ENCODE measurements at regions not wholly inside any gene's neighbourhood (a gene's known extent, or its start where the extent isn't known, plus 50 kb on each side); places are given as distances from the start of the nearest gene placed in this dataset.
"Not testable (repeated sequence)": the region's sequence is repeated elsewhere in the genome, so short reads cannot be mapped to it uniquely, and the experiment has no call there.

- TF ChIP-seq, protein P1, sequence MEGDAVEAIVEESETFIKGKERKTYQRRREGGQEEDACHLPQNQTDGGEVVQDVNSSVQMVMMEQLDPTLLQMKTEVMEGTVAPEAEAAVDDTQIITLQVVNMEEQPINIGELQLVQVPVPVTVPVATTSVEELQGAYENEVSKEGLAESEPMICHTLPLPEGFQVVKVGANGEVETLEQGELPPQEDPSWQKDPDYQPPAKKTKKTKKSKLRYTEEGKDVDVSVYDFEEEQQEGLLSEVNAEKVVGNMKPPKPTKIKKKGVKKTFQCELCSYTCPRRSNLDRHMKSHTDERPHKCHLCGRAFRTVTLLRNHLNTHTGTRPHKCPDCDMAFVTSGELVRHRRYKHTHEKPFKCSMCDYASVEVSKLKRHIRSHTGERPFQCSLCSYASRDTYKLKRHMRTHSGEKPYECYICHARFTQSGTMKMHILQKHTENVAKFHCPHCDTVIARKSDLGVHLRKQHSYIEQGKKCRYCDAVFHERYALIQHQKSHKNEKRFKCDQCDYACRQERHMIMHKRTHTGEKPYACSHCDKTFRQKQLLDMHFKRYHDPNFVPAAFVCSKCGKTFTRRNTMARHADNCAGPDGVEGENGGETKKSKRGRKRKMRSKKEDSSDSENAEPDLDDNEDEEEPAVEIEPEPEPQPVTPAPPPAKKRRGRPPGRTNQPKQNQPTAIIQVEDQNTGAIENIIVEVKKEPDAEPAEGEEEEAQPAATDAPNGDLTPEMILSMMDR (IDR thresholded peaks at IDR 0.05; ENCODE audit: low read depth, low read length) = no peak
- Histone ChIP-seq H3K27ac (ENCODE audit: low read depth, low read length) (no peak overlapping the region), H3K9me3 (ENCODE audit: control insufficient read depth, insufficient read depth, low read length) (no peaks in the 10 kb centered on the region; the same call in 1 of the 2 replicates), H3K4me3 (ENCODE audit: low read depth, low read length) (no peak overlapping the region), H3K27me3 (ENCODE audit: control insufficient read depth, insufficient read depth, low read length) (no peaks in the 10 kb centered on the region)
- DNase-seq (ENCODE audit: low read depth, low spot score) = no peak
- POLR2A ChIA-PET = no interaction called here
- CTCF ChIA-PET = interaction anchor here (1.2 kb wide), 1 partner anchor 14 kb away, joined by 5 read pairs; no protein-coding TSS in a partner anchor
Measured at GRCh38 chr10:30701451-30702173, 72.1 kb upstream of the LYZL2 start.

DNA sequence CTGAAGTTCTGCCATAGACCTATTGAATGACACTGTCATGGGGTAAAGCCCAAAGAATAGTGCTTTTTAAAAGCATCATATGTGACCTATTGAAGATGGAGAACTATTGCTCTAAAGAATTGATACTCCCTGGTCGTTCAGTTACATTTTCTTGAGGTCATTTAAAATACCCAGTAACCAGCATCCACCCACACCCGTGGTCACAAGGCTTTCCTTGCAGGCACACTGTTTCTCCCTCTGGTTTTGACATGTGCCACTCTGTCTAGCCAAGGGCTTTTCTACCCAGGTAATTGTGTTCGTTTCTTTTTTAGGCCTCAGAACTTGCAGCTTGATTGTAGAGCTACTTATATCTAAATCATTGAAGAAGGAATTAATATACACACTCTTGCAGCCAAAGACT lies 68.3 kb upstream of the LYZL2 start:
- H3K27me3 ChIP-seq (ENCODE audit: control insufficient read depth, insufficient read depth, low read length) = no peaks in the 10 kb centered on the region
- POLR2A ChIA-PET = no interaction called here
- no peak overlapping the region for H3K27ac ChIP-seq (ENCODE audit: low read depth, low read length)
- H3K9me3 ChIP-seq (ENCODE audit: control insufficient read depth, insufficient read depth, low read length) = no peaks in the 10 kb centered on the region; the same call in 1 of the 2 replicates
- no peak for DNase-seq (ENCODE audit: low read depth, low spot score)
- TF ChIP-seq, protein P1 (IDR thresholded peaks at IDR 0.05; ENCODE audit: low read depth, low read length) = no peak
- CTCF ChIA-PET = interaction anchor here (2.8 kb wide), 1 partner anchor 10 kb away, joined by 9 read pairs; no protein-coding TSS in a partner anchor
- H3K4me3 ChIP-seq (ENCODE audit: low read depth, low read length) = no peak overlapping the region

- POLR2A ChIA-PET; DNase-seq (ENCODE audit: low read depth, low spot score); H3K4me3 ChIP-seq (ENCODE audit: low read depth, low read length); H3K9me3 ChIP-seq (ENCODE audit: control insufficient read depth, insufficient read depth, low read length); H3K27me3 ChIP-seq (ENCODE audit: control insufficient read depth, insufficient read depth, low read length); H3K27ac ChIP-seq (ENCODE audit: low read depth, low read length): not testable (repeated sequence)
- CTCF ChIA-PET = interaction anchor here (2.8 kb wide), 1 partner anchor 9 kb away, joined by 9 read pairs; no protein-coding TSS in a partner anchor
Measured at GRCh38 chr10:30697221-30697620, 67.7 kb upstream of the LYZL2 start.

DNA sequence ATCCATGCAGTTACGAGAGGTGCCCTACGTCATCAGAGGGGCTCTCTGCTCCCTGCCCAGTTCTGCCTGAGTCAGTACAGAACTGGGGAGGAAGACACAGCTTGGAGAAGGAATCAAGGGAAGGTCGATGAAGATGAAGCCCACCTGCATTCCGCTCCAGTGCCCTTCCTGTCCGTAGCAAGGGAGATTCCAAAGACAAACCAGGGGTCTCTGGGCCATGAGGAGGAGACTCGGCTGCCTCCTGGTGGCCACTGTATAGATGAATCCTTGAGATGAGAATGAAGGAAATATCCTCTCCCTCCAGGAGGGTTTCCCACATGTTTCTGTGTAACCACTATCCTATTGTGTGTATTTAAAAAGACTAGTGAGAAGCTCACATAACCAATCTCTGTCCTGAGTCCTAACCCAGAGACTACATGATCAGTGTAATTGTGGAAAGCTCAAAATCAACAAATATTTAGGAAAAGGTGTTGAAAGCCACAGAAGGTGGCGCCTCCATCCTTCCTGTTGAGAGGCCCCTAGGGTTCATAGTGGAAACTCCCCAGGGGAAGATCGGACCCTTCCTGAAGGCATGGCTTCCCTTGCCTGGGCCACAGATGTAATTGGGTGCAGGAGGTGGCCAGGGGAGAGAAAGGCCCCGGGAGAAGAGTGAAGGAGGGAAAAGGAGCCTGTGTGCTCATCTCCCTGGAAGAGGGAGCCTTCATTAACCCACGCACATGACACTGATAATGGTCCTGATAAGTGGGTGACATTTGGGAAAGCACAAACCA lies 67.0 kb upstream of the LYZL2 start:
- DNase-seq (ENCODE audit: low read depth, low spot score); H3K27ac ChIP-seq (ENCODE audit: low read depth, low read length); POLR2A ChIA-PET; H3K4me3 ChIP-seq (ENCODE audit: low read depth, low read length); H3K27me3 ChIP-seq (ENCODE audit: control insufficient read depth, insufficient read depth, low read length); H3K9me3 ChIP-seq (ENCODE audit: control insufficient read depth, insufficient read depth, low read length): not testable (repeated sequence)
- TF ChIP-seq, protein P1 (IDR thresholded peaks at IDR 0.05; ENCODE audit: low read depth, low read length) = 0 out of 2 replicates have a peak, but pooled peaks have one; percentile 4
- CTCF ChIA-PET = interaction anchor here (2.8 kb wide), 1 partner anchor 9 kb away, joined by 9 read pairs; no protein-coding TSS in a partner anchor

DNA sequence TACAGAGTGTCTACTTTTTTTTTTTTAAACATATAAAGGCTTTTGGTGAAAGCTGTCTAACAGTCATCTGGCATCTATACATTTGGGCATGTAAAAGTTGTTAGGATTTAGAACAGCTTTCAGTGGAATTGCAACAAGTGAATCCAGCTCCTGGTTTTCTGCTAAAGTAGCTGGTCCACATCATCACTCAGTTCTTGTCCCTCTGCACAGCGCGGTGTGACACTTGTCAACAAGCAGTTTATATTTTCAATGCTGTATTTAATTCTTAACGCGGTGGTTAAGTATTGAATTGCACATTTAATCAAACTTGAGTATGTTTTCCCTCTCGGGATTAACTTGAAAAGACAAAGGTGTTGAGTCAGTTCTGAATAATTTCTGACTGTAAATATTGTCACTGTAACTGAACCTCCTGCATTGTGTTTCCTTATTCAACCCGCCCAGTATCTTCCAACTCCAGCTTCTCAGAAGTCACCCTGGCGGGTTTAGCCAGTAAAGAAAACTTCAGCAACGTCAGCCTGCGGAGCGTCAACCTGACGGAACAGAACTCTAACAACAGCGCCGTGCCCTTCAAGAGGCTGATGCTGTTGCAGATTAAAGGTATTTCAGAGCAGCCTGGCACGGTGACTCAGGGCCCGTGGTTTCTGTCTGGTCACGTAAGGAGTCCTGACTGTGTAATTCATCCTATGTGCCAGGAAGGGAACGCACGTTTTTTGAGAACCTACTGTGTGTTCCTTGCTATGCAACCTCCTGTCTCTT lies 66.1 kb upstream of the LYZL2 start:
- H3K27ac ChIP-seq (ENCODE audit: low read depth, low read length); H3K4me3 ChIP-seq (ENCODE audit: low read depth, low read length); H3K27me3 ChIP-seq (ENCODE audit: control insufficient read depth, insufficient read depth, low read length); POLR2A ChIA-PET; H3K9me3 ChIP-seq (ENCODE audit: control insufficient read depth, insufficient read depth, low read length); DNase-seq (ENCODE audit: low read depth, low spot score): not testable (repeated sequence)
- CTCF ChIA-PET = interaction anchor here (2.8 kb wide), 1 partner anchor 8 kb away, joined by 9 read pairs; no protein-coding TSS in a partner anchor

Measured in AG04450 (cell line).